GM18498 (cell line): ENCODE measurements at regions not wholly inside any gene's neighbourhood (a gene's known extent, or its start where the extent isn't known, plus 50 kb on each side); places are given as distances from the start of the nearest gene placed in this dataset.

Source experiments
- ATAC-seq: cut with Tn5 transposase; IDR thresholded peaks from one replicate; pipeline ENCODE4 v1.9.1; 2021; ENCODE audit warnings: mild to moderate bottlenecking, moderate library complexity; ENCODE audit not compliant: unreplicated experiment

- ATAC-seq: no peak
Observed at GRCh38 chr3:132183811-132184210, 133.4 kb upstream of the ACP3 start.

GRCh38 chr3:132187746-132188145 lies 129.5 kb upstream of the ACP3 start:
- no peak for ATAC-seq

- ATAC-seq: no peak
Observed at GRCh38 chr3:132189601-132190000, 127.6 kb upstream of the ACP3 start.

GRCh38 chr3:132196113-132196512 lies 121.1 kb upstream of the ACP3 start:
- no peak for ATAC-seq

DNA sequence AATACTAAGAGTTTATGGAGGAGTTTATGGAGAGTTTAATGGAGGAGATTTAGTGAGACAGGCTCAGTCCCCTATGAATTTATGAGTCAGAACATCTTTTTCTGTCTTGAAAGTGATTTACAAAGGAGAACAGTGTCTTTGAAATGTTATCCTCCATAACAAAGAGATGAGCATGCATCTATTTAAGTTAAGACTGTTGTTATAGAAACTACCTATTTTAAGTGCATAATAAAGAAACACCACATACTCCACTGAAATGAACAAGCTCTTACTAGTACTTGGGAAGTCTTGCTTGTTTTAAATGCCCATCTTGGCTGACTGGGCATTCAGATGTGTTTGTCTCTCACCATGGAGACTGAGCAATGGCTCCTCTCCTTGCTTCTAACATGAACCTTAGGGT lies 118.7 kb upstream of the ACP3 start:
- ATAC-seq: no peak

- ATAC-seq: no peak
Observed at GRCh38 chr3:132199451-132199850, 117.8 kb upstream of the ACP3 start.

DNA sequence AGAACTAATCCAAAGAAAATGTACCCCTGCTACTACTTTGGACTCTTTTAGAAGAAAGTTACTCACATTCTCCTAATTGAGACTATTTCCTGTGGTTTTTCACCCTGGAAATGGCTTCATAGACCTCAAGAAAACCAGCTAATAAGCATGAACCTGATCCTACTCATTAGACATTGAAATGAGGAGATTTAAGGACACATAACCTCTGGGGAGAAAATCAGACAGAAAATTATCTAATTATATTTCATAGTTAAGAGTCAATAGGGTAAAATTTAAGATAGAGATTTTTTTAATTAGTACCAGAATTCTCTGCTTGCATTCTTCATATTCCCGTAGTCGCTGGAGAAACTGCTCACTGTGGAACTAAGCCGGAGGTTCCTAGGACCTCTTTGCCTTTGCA lies 114.6 kb upstream of the ACP3 start:
- no peak for ATAC-seq

DNA sequence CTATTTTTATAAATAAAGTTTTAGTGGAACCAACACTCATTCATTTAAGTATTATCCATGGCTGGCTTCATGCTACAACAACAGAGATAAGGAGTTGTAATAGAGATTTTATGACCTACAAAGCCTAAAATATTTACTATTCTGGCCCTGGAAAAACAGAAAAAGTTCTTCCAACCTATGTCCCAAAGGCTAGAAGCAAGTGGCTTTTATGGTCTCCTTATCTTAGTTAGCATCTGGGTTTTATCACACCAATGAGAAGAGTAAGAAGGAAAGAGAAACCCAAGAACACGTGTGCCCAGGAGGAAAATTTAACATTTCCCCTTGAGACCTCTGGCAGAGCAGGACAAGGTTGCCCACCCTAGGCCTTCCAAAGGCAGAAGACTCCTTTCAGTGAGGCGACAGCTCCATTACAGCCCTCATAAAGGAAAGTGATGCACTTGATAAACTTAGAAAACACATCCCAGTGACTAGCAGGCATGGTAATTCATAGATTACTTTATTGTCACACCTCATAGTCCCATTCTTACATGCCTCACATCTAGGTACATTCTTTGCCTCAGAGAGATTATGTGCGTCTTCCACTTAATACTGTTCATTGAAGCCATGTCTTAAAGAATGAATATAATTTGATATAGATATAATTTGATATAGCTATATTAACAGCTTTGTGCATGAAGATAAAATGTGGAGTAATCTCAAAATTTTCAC lies 113.2 kb upstream of the ACP3 start:
- ATAC-seq: no peak

- ATAC-seq: no peak
Observed at GRCh38 chr3:132205609-132206008, 111.6 kb upstream of the ACP3 start.

GRCh38 chr3:132209855-132210254 lies 107.4 kb upstream of the ACP3 start:
- no peak for ATAC-seq

GRCh38 chr3:132210476-132211346 lies 106.5 kb upstream of the ACP3 start:
- no peak for ATAC-seq

GRCh38 chr3:132211896-132212295 lies 105.3 kb upstream of the ACP3 start:
- ATAC-seq: no peak

DNA sequence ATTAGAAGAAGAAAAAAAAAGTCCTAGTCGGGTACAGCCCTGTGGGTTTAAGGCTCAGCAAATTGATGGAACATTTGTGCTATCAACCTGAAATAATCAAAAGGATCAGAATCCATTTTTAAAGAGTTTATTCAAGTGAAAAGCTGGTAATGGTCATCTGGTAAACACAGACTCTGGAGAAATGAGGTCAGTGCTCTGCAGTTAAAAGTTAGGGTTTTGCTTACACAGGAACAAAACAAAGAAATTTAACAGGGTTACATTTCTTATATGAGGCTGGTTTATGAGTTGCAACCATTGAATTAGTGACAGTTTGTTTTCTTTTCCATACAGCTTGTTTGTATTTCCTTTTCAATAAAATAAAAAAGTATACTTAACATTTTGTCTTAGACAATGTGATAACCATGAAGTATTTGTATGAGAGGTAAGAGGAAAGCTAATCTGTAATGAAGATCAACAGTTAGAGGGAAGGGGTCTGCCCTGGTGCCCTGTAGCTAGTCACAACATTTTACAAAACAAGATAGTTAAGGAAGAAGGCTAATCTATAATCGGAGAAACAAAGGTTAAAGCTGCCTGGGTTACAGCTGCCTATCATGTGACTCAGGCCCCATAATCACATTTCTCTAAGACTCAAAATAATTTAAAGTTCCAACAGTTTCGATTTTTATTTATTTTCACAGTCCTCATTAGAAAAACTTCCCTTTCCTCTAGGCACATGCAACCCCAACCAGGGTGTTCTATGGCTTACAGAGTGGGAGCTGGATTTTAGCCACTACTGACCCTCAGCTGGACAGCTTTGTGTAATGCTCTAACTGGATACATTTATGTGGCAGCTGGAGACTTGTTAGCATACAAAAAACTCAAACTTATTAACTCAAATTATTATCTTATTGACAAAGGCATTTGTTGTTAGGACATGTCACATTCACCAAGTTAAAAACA lies 98.1 kb upstream of the ACP3 start:
- no peak for ATAC-seq

DNA sequence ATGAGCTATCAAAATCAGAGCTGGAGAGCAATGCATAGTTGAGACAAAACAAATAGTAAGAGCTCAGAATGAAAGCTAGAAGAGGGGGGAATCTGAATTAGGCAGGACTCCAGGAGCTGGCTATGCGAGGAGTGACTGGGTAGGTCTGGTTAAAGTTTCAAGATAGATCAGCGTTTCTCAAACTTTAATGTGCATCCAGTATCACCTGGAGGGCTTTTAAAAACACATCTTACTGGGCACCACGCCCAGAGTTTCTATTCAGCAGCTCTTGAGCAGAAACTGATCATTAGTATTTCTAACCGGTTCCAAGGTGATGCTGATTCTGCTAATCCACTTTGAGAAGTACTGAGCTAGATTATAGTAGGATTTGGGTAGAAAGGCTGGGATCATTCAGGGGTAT lies 96.2 kb upstream of the ACP3 start:
- no peak for ATAC-seq

GRCh38 chr3:132222868-132223538 lies 94.2 kb upstream of the ACP3 start:
- ATAC-seq: no peak

DNA sequence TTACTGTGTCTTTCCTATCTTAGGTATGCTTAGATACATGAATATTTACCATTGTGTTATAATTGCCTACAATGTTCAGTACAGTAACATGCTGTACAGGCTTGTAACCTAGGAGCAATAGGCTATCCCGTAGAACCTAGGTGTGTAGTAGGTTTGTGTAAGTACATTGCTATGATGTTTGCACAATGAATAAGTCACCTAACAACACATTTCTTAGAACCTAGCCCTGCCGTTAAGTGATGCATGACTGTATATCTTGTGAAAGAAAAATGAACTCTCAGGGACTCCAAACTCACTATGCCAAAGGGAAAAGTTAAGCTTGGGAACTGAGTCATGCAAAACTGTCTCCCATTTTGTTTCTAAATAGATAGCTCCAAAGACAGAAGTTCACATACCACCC lies 91.5 kb upstream of the ACP3 start:
- no peak for ATAC-seq

DNA sequence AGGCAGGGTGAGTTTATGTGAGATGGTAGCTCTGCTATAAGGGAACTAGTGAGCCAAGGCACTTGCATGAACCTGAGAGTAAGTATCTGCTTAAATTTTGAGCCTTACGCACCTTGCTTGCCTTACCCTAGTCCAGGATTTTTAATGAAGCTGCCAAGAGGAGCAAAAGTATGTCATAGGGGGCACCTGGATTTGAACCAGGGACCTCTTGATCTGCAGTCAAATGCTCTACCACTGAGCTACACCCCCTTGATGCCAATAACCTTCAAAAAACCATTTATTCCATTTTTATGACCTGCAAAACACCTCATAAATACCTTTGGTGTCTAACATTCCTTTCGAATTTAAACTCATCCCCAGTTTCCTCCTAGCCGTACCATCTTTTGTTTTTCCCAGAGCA lies 88.3 kb upstream of the ACP3 start:
- ATAC-seq: no peak

DNA sequence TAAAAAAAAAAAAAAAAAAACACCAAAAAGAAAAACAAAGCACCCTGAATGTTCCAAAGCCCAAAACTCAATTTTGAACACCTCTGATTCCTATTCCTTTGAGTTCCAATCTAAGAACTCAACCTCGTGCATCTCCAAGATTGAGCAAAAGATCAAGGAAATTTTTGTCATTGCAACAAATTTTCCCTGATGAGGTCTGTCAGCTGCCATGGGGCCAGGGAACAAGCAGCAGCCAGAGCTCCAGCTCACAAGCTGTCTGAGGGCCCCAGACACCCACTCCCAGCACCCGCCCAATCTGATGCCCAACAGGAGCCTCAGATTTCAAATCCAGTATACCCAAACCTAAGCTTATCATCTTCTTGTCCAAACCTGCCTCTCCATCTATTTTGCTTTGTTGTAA lies 87.6 kb upstream of the ACP3 start:
- ATAC-seq: no peak

DNA sequence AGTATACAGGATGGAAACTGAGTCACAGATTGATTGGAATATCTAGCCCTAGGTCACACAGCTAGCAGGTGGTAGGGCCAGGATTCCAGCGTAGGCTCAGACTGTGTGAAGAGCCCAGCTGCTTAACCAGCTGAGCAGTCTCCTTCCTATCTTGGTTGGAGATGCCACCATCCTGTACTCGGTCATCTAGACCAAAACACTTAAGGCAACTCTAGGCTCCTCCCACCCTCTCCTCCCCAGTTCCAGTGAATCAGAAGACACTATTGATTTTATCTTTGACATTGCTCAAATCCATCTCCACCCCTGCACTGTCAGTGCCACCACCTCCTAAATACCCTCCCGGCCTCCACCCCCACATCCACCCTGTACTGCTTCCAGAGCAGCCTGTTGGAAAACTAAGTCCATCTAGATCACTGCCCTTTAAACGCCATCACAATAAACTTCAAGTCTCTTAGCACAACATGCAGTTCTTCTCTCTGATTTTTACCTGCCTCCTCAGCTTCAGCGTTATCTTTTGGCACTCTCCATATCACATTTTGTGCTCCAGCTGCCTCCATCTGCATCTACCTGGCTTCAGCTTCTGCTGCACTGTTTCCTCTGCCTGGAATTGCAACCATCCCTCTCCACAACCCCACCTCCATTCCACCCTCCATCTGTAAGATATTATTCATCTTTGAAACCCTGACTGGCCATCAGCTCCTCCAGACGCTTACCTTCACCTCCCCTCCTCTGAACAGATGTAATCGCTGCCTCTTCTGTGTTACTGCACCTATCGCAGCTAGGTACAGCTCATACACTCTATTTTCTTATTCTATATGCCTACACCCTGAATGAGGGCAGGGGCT lies 86.8 kb upstream of the ACP3 start:
- no peak for ATAC-seq

DNA sequence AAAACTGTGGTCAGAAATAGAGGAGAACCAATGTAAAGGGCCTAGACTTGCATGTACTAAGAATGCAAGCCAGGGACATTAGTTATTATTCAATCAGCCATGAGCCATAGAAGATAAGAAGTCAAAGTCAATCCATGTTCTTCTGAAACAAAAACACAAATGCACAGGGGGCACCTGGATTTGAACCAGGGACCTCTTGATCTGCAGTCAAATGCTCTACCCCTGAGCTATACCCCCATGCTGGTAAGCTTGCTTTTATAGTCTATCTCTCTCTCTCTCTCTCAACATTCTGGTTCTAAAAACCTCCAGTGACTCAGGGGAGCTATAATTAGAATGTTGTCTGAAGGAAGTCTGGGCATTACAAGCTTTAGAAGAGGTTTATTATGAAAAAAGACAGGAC lies 85.6 kb upstream of the ACP3 start:
- ATAC-seq: no peak
